ENCODE measurements at regions not wholly inside any gene's neighbourhood (a gene's known extent, or its start where the extent isn't known, plus 50 kb on each side); places are given as distances from the start of the nearest gene placed in this dataset.

- TF ChIP-seq ESRRA (IDR thresholded peaks at IDR 0.05; ENCODE audit: borderline replicate concordance, low read length) (no peak), RAD21 (conservative IDR thresholded peaks at IDR 0.05 in 1 of 2, IDR thresholded peaks at IDR 0.05 in 1 of 2) (no peak), CTCF (IDR thresholded peaks at IDR 0.05) (no peak), ZNF302 (CRISPR knock-in tag; IDR thresholded peaks at IDR 0.05) (no peak), CHD2 (IDR thresholded peaks at IDR 0.05; ENCODE audit: low read length, partially characterized antibody) (no peak), POLR2A (IDR thresholded peaks at IDR 0.05; ENCODE audit: low read length) (no peak), CHD4 (IDR thresholded peaks at IDR 0.05; ENCODE audit: borderline replicate concordance) (no peak), JUN (IDR thresholded peaks at IDR 0.05) (no peak), MAFK (IDR thresholded peaks at IDR 0.05; ENCODE audit: partially characterized antibody) (no peak), KDM1A (IDR thresholded peaks at IDR 0.05; ENCODE audit: low read depth) (no peak), EP300 (IDR thresholded peaks at IDR 0.05) (no peak), RNF2 (IDR thresholded peaks at IDR 0.05; ENCODE audit: borderline replicate concordance, low read depth) (no peak)
These were observed 584.9 kb upstream of the EYS start for GRCh38 chr6:66291905-66292304.

Data from A549 (cell line).